Karpas-422 (cell line): ENCODE measurements at regions not wholly inside any gene's neighbourhood (a gene's known extent, or its start where the extent isn't known, plus 50 kb on each side); places are given as distances from the start of the nearest gene placed in this dataset.

ENCODE experiments used
- DNase-seq: peaks from one replicate; pipeline ENCODE4 v3.0.0-alpha.2; 2015
- H2AFZ ChIP-seq: fragments of 200-600 bp; sonication (generic); 2 replicates; pipeline ENCODE4 v1.6.1; 2014; ENCODE audit warnings: antibody characterized with exemption, low read length, mixed read lengths
- H3K27ac ChIP-seq: fragments of 200-600 bp; sonication (generic); 2 replicates; pipeline ENCODE4 v1.5.1; 2014; ENCODE audit warnings: mild to moderate bottlenecking, low read length, moderate library complexity
- H3K27me3 ChIP-seq: fragments of 200-600 bp; sonication (generic); 2 replicates; pipeline ENCODE4 v1.6.1; 2014; ENCODE audit warnings: low read length, mixed read lengths
- H3K36me3 ChIP-seq: fragments of 200-600 bp; sonication (generic); 2 replicates; pipeline ENCODE4 v1.6.1; 2014; ENCODE audit warnings: low read length, mixed read lengths; ENCODE audit not compliant: insufficient read depth
- H3K4me1 ChIP-seq: fragments of 200-600 bp; sonication (generic); 2 replicates; pipeline ENCODE4 v1.6.1; 2014; ENCODE audit warnings: mild to moderate bottlenecking, low read length, mixed read lengths
- H3K4me2 ChIP-seq: fragments of 200-600 bp; sonication (generic); 2 replicates; pipeline ENCODE4 v1.6.1; 2014; ENCODE audit warnings: low read length, low read depth, mild to moderate bottlenecking; ENCODE audit not compliant: poor library complexity, severe bottlenecking
- H3K4me3 ChIP-seq: fragments of 200-600 bp; sonication (generic); 2 replicates; pipeline ENCODE4 v1.5.1; 2014; ENCODE audit warnings: mild to moderate bottlenecking, antibody characterized with exemption, low read length, mixed read lengths
- H3K79me2 ChIP-seq: fragments of 200-600 bp; sonication (generic); 2 replicates; pipeline ENCODE4 v1.6.1; 2014; ENCODE audit warnings: mild to moderate bottlenecking, low read length, mixed read lengths
- H3K9ac ChIP-seq: fragments of 200-600 bp; sonication (generic); 2 replicates; pipeline ENCODE4 v1.6.0; 2014; ENCODE audit warnings: low read length
- H3K9me2 ChIP-seq: fragments of 200-600 bp; sonication (generic), shearing (Covaris generic); replicated peaks from 2 replicates; pipeline ENCODE4 v1.6.0; 2014; ENCODE audit warnings: mild to moderate bottlenecking, low read length, moderate library complexity; ENCODE audit not compliant: insufficient read depth
- H3K9me3 ChIP-seq: fragments of 300-700, 200-600 bp; sonication (generic); 2 replicates; pipeline ENCODE4 v1.6.1; 2014; ENCODE audit warnings: low read length, mixed read lengths
- H4K20me1 ChIP-seq: fragments of 200-600 bp; sonication (generic); 2 replicates; pipeline ENCODE4 v1.6.1; 2014; ENCODE audit warnings: mild to moderate bottlenecking, antibody characterized with exemption, low read length, low read depth; ENCODE audit not compliant: insufficient read depth

GRCh38 chr9:135032868-135033460 is 54.5 kb upstream of the OLFM1 start:
- H3K27ac ChIP-seq = no peak overlapping the region
- H3K9me2 ChIP-seq = no peaks in the 10 kb centered on the region
- no peak overlapping the region for H2AFZ ChIP-seq
- H3K4me1 ChIP-seq = no peaks in the 10 kb centered on the region
- no peak overlapping the region for H3K4me2 ChIP-seq
- H3K79me2 ChIP-seq = no peaks in the 10 kb centered on the region
- no peaks in the 10 kb centered on the region for H3K36me3 ChIP-seq
- DNase-seq = no peak
- H4K20me1 ChIP-seq = no peaks in the 10 kb centered on the region
- no peaks in the 10 kb centered on the region for H3K27me3 ChIP-seq
- H3K9ac ChIP-seq = no peak overlapping the region
- H3K9me3 ChIP-seq = no peaks in the 10 kb centered on the region
- H3K4me3 ChIP-seq = no peak overlapping the region

- H3K27ac ChIP-seq = no peak overlapping the region
- H3K9ac ChIP-seq = no peak overlapping the region
- DNase-seq = no peak
Measured at GRCh38 chr9:135033487-135033886, 54.0 kb upstream of the OLFM1 start.

GRCh38 chr9:135034106-135034505 is 53.4 kb upstream of the OLFM1 start:
- Histone ChIP-seq H4K20me1 (no peaks in the 10 kb centered on the region), H3K79me2 (no peaks in the 10 kb centered on the region), H3K36me3 (no peaks in the 10 kb centered on the region), H3K4me1 (no peaks in the 10 kb centered on the region), H3K4me2 (no peak overlapping the region), H3K9me2 (no peaks in the 10 kb centered on the region), H2AFZ (no peak overlapping the region), H3K9ac (no peak overlapping the region), H3K9me3 (no peaks in the 10 kb centered on the region), H3K27ac (no peak overlapping the region), H3K27me3 (no peaks in the 10 kb centered on the region), H3K4me3 (no peak overlapping the region)
- DNase-seq = no peak

More at GRCh38 chr9:135033487-135033886, 54.0 kb upstream of the OLFM1 start:
- H3K27me3 ChIP-seq = no peaks in the 10 kb centered on the region
- no peak overlapping the region for H3K4me3 ChIP-seq
- no peaks in the 10 kb centered on the region for H3K9me2 ChIP-seq
- no peaks in the 10 kb centered on the region for H4K20me1 ChIP-seq
- no peak overlapping the region for H3K4me2 ChIP-seq
- no peaks in the 10 kb centered on the region for H3K9me3 ChIP-seq
- H3K36me3 ChIP-seq = no peaks in the 10 kb centered on the region
- no peaks in the 10 kb centered on the region for H3K79me2 ChIP-seq
- no peaks in the 10 kb centered on the region for H3K4me1 ChIP-seq
- no peak overlapping the region for H2AFZ ChIP-seq

DNA sequence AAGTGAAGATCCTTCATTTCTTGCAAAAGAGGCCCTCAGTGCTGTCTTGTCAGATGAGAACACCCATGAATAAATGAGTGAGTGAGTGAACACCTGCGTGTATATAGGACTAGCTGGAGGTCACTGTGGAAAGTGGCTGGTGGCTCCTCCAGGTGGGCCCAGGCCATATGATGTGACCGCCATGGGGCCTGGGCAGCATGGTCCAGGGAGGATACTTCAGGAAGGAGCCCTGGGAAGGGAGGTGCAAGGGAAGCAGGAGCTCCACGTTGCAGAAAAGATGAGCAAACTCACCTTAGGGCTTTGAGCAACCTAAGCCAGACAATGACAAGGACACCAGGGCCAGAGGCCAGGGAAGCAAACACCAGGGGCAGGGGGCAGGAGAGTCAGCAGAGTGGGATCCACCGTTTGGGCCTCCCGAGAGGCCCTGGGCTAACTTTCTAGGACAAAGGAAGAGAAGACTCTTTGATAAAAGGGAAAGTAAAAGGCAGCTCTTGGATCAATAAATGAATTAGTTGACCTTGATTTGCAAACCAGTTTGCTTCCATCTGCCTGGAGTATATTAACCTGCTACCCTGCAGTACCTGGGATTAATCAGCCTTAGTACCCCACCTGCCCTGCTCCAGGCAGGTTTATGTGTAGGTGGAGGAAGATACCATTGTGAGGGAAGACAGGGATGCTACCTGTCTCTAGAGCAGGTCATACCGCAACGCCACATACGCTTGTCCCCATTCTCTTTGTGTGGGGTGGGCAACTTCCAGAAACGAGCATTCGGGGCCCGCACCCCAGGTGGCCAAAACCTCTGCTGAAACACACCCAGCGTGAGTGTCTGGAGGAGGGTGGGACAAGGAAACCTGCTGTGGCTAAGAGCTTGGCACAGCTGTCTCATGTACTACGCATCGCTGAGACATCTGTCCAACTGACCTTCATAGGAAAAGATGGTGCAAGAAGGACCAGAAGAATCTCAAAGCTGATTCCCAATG is 51.4 kb upstream of the OLFM1 start:
- Histone ChIP-seq H3K79me2 (no peaks in the 10 kb centered on the region), H3K9me3 (no peaks in the 10 kb centered on the region), H3K9ac (no peak overlapping the region), H3K27ac (no peak overlapping the region), H3K27me3 (no peaks in the 10 kb centered on the region), H2AFZ (no peak overlapping the region), H3K9me2 (no peaks in the 10 kb centered on the region), H3K4me2 (no peak overlapping the region), H3K4me1 (no peaks in the 10 kb centered on the region), H3K36me3 (no peaks in the 10 kb centered on the region), H3K4me3 (no peak overlapping the region), H4K20me1 (no peaks in the 10 kb centered on the region)
- no peak for DNase-seq

DNA sequence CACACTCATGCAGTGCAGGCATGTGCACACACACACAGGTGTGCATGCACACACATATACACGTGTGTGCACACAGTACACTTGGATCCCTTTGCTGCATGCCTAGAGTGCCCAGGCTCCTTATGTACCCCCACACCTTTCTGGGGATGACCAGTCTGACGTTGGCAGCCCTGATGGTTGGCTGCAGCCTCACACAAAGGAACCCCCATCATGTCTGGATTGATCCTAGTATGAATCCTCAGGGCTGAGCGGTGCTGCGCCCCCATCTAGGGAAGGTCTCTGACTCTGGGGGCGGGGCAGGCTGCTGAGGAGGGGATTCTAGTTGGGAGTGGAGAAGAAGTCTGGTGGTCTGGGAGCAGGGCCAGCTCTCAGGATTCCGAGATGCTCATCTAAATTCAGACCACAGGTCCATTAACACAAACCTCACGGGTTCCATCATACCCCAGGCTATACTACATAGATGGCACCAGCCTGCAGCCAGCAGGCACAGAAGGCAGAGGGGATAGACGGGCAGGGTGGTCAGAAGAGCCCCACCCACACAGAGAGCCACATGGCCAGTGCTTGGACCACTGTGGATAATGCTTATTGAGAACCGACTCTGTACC is 50.5 kb upstream of the OLFM1 start:
- H3K4me1 ChIP-seq = no peaks in the 10 kb centered on the region
- H3K9ac ChIP-seq = no peak overlapping the region
- H3K4me2 ChIP-seq = no peak overlapping the region
- no peaks in the 10 kb centered on the region for H3K27me3 ChIP-seq
- no peak overlapping the region for H3K4me3 ChIP-seq
- no peak overlapping the region for H3K27ac ChIP-seq
- H3K9me2 ChIP-seq = no peaks in the 10 kb centered on the region
- no peaks in the 10 kb centered on the region for H3K36me3 ChIP-seq
- no peaks in the 10 kb centered on the region for H3K9me3 ChIP-seq
- no peaks in the 10 kb centered on the region for H4K20me1 ChIP-seq
- no peak for DNase-seq
- no peak overlapping the region for H2AFZ ChIP-seq
- no peaks in the 10 kb centered on the region for H3K79me2 ChIP-seq

DNA sequence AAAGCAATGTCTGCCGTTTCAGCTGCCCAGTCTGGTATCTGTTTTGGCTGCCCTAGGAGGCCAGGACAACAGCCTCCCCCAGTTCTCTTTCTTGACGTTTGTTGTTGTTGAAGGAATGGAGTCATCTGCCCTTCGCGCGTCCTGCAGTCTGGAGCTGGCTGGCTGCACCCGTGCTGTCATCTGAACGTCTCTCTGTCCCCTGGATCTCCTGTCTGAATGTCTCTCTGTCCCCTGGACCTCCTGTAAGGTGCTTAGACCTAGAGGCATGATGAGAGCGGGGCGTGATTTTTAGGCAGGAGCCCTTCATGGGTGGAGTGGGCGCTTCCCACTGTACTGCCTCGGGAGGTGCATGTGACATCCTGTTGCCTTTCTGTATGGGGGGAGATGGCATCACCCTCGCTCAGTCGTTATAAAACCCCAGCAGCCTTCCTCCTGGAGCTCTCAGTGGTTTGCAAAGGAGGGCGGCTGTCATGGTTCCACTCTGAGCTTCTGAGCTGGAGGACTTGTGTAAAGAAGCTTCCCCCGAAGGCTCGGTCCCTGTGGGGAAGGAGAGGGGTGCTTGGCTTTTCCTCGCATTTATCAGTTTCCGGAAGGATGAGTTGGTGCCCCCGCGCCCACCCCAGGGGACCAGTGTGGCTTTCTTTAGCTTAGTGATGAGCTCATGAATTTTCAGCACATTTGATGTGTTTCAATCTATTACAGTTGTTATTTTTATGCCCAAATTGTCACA is 49.8 kb upstream of the OLFM1 start:
- no peaks in the 10 kb centered on the region for H3K79me2 ChIP-seq
- DNase-seq = no peak
- no peaks in the 10 kb centered on the region for H3K9me2 ChIP-seq
- no peak overlapping the region for H3K9ac ChIP-seq
- no peak overlapping the region for H3K27ac ChIP-seq
- no peaks in the 10 kb centered on the region for H3K4me1 ChIP-seq
- no peaks in the 10 kb centered on the region for H3K27me3 ChIP-seq
- no peak overlapping the region for H3K4me3 ChIP-seq
- H3K4me2 ChIP-seq = no peak overlapping the region
- no peak overlapping the region for H2AFZ ChIP-seq
- no peaks in the 10 kb centered on the region for H3K9me3 ChIP-seq
- no peaks in the 10 kb centered on the region for H3K36me3 ChIP-seq
- H4K20me1 ChIP-seq = no peaks in the 10 kb centered on the region
